ENCODE measurements at regions not wholly inside any gene's neighbourhood (a gene's known extent, or its start where the extent isn't known, plus 50 kb on each side); places are given as distances from the start of the nearest gene placed in this dataset.
"Not testable (repeated sequence)": the region's sequence is repeated elsewhere in the genome, so short reads cannot be mapped to it uniquely, and the experiment has no call there.

GRCh38 chrX:130529531-130529930 is 127.7 kb downstream of the RBMX2 start:
- H3K36me3 ChIP-seq (replicated peaks; ENCODE audit: control insufficient read depth, insufficient read depth, low read length), result no peaks in the 10 kb centered on the region
- no peak overlapping the region for H3K4me3 ChIP-seq (ENCODE audit: insufficient read depth, low read depth, low read length)
- no peaks in the 10 kb centered on the region; the same call in 1 of the 2 replicates for H3K27me3 ChIP-seq (ENCODE audit: control insufficient read depth, insufficient read depth, low read length)
- DNase-seq, result peak; percentile 33

- Histone ChIP-seq H3K36me3 (replicated peaks; ENCODE audit: control insufficient read depth, insufficient read depth, low read length) (no peaks in the 10 kb centered on the region), H3K27me3 (ENCODE audit: control insufficient read depth, insufficient read depth, low read length) (no peaks in the 10 kb centered on the region; the same call in 1 of the 2 replicates), H3K4me3 (ENCODE audit: insufficient read depth, low read depth, low read length) (no peak overlapping the region)
- DNase-seq, result no peak
Observed at GRCh38 chrX:130531066-130531465, 129.3 kb downstream of the RBMX2 start.

- Histone ChIP-seq H3K36me3 (replicated peaks; ENCODE audit: control insufficient read depth, insufficient read depth, low read length) (no peaks in the 10 kb centered on the region), H3K4me3 (ENCODE audit: insufficient read depth, low read depth, low read length) (no peak overlapping the region), H3K27me3 (ENCODE audit: control insufficient read depth, insufficient read depth, low read length) (no peaks in the 10 kb centered on the region)
- DNase-seq, result peak; percentile 42
Observed at GRCh38 chrX:130539721-130540321, 138.0 kb downstream of the RBMX2 start.

GRCh38 chrX:130543603-130544325 is 142.0 kb downstream of the RBMX2 start:
- Histone ChIP-seq H3K27me3 (ENCODE audit: control insufficient read depth, insufficient read depth, low read length) (no peaks in the 10 kb centered on the region), H3K4me3 (ENCODE audit: insufficient read depth, low read depth, low read length) (no peak overlapping the region), H3K36me3 (replicated peaks; ENCODE audit: control insufficient read depth, insufficient read depth, low read length) (no peaks in the 10 kb centered on the region)
- no peak for DNase-seq

DNA sequence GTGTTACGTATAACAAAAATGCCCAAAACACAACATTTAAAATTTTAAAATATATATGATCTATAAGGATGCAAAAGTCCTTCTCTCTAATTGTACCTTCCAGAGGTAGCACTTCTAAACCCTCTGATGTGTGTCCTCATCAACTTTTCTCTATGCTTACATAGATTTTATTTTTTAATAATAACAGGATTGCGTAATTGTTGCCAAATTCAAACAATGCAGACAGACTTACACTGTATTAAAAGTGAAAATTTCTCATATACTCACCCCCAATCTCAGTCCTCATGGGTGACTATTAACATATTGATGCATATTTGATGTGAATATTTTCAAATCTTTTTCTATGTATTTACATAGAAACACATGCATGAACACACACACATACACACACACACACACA is 144.0 kb downstream of the RBMX2 start:
- no peaks in the 10 kb centered on the region for H3K27me3 ChIP-seq (ENCODE audit: control insufficient read depth, insufficient read depth, low read length)
- no peak overlapping the region for H3K4me3 ChIP-seq (ENCODE audit: insufficient read depth, low read depth, low read length)
- DNase-seq, result no peak
- no peaks in the 10 kb centered on the region for H3K36me3 ChIP-seq (replicated peaks; ENCODE audit: control insufficient read depth, insufficient read depth, low read length)

DNA sequence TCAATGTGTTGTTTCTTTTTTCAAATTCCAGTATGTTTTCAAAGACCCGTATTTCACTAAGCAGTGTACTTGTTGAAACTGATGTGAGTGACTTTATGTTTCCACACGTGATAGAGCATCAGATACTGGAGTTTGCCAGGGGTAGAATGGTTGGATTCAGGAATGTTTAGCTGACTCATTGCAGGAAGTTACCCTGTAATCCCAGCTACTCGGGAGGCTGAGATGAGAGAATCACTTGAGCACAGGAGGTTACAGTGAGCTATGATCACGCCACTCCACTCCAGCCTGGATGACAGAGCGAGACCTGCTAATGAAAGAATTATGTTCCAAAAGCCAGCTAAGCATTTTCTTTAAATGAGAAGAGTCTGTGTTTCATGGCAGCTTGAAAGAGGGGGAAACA is 147.6 kb downstream of the RBMX2 start:
- H3K27me3 ChIP-seq (ENCODE audit: control insufficient read depth, insufficient read depth, low read length); H3K36me3 ChIP-seq (replicated peaks; ENCODE audit: control insufficient read depth, insufficient read depth, low read length); DNase-seq; H3K4me3 ChIP-seq (ENCODE audit: insufficient read depth, low read depth, low read length): not testable (repeated sequence)

DNA sequence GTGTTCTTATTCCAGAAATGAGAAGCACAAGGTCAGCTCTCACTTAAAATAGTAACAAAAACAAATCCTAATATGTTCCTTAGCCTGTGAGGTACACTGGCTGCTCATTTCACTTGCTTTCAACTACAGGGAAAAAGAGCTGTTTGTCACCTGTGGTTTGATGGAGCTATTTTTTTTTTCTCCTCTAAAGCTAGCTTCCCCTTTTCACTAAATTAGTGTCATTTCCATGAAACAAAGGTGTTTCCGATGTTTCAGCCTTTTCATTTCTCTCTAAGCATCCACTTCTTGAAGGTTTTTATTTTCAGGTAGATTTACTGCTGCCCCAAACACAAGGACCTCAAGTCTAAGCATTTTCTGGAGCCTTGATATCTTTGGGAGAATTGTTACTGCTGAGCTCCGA is 148.6 kb downstream of the RBMX2 start:
- H3K36me3 ChIP-seq (replicated peaks; ENCODE audit: control insufficient read depth, insufficient read depth, low read length), result no peaks in the 10 kb centered on the region
- no peak overlapping the region for H3K4me3 ChIP-seq (ENCODE audit: insufficient read depth, low read depth, low read length)
- H3K27me3 ChIP-seq (ENCODE audit: control insufficient read depth, insufficient read depth, low read length), result no peaks in the 10 kb centered on the region
- no peak for DNase-seq

GRCh38 chrX:130552444-130553073 is 150.8 kb downstream of the RBMX2 start:
- Histone ChIP-seq H3K4me3 (ENCODE audit: insufficient read depth, low read depth, low read length) (no peak overlapping the region), H3K27me3 (ENCODE audit: control insufficient read depth, insufficient read depth, low read length) (no peaks in the 10 kb centered on the region), H3K36me3 (replicated peaks; ENCODE audit: control insufficient read depth, insufficient read depth, low read length) (no peaks in the 10 kb centered on the region)
- no peak for DNase-seq

- Histone ChIP-seq H3K4me3 (ENCODE audit: insufficient read depth, low read depth, low read length) (no peak overlapping the region), H3K27me3 (ENCODE audit: control insufficient read depth, insufficient read depth, low read length) (no peaks in the 10 kb centered on the region), H3K36me3 (replicated peaks; ENCODE audit: control insufficient read depth, insufficient read depth, low read length) (no peaks in the 10 kb centered on the region)
- DNase-seq, result no peak
Observed at GRCh38 chrX:130555341-130555740, 153.6 kb downstream of the RBMX2 start.

- no peak for DNase-seq
- Histone ChIP-seq H3K36me3 (replicated peaks; ENCODE audit: control insufficient read depth, insufficient read depth, low read length) (no peaks in the 10 kb centered on the region), H3K4me3 (ENCODE audit: insufficient read depth, low read depth, low read length) (no peak overlapping the region), H3K27me3 (ENCODE audit: control insufficient read depth, insufficient read depth, low read length) (no peaks in the 10 kb centered on the region)
Observed at GRCh38 chrX:130555757-130556156, 154.0 kb downstream of the RBMX2 start.

- Histone ChIP-seq H3K4me3 (ENCODE audit: insufficient read depth, low read depth, low read length) (no peak overlapping the region), H3K27me3 (ENCODE audit: control insufficient read depth, insufficient read depth, low read length) (no peaks in the 10 kb centered on the region), H3K36me3 (replicated peaks; ENCODE audit: control insufficient read depth, insufficient read depth, low read length) (no peaks in the 10 kb centered on the region)
- DNase-seq, result no peak
Observed at GRCh38 chrX:130556951-130557350, 155.2 kb downstream of the RBMX2 start.

- no peak overlapping the region for H3K4me3 ChIP-seq (ENCODE audit: insufficient read depth, low read depth, low read length)
- no peaks in the 10 kb centered on the region for H3K36me3 ChIP-seq (replicated peaks; ENCODE audit: control insufficient read depth, insufficient read depth, low read length)
- DNase-seq, result no peak
- no peaks in the 10 kb centered on the region for H3K27me3 ChIP-seq (ENCODE audit: control insufficient read depth, insufficient read depth, low read length)
Observed at GRCh38 chrX:130560544-130560943, 158.8 kb downstream of the RBMX2 start.

- H3K4me3 ChIP-seq (ENCODE audit: insufficient read depth, low read depth, low read length), result no peak overlapping the region
- H3K27me3 ChIP-seq (ENCODE audit: control insufficient read depth, insufficient read depth, low read length), result no peaks in the 10 kb centered on the region
- H3K36me3 ChIP-seq (replicated peaks; ENCODE audit: control insufficient read depth, insufficient read depth, low read length), result no peaks in the 10 kb centered on the region; the same call in 1 of the 2 replicates
- DNase-seq, result no peak
Observed at GRCh38 chrX:130561930-130562329, 160.1 kb downstream of the RBMX2 start.

DNA sequence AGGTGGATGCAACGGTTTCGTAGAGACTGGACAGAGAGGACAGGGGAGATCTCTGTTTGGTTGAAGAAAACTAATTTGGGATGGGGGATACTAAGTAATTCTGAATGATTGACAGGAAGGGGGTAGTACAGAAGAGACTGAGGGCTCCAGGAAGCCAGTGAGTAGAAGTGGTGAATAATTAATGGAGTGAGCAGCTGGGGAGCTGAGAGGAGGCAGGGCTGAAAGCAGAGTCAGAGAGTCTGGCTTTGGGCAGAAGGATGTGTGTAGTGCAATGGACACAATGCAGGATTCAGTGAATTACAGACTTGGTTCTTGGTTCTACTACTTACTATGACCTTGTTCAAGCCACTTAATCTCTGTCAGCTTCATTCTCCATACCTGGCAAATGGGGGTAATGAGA is 161.7 kb downstream of the RBMX2 start:
- H3K4me3 ChIP-seq (ENCODE audit: insufficient read depth, low read depth, low read length), result no peak overlapping the region
- no peak for DNase-seq
- H3K36me3 ChIP-seq (replicated peaks; ENCODE audit: control insufficient read depth, insufficient read depth, low read length), result no peaks in the 10 kb centered on the region; the same call in 1 of the 2 replicates
- H3K27me3 ChIP-seq (ENCODE audit: control insufficient read depth, insufficient read depth, low read length), result no peaks in the 10 kb centered on the region

DNA sequence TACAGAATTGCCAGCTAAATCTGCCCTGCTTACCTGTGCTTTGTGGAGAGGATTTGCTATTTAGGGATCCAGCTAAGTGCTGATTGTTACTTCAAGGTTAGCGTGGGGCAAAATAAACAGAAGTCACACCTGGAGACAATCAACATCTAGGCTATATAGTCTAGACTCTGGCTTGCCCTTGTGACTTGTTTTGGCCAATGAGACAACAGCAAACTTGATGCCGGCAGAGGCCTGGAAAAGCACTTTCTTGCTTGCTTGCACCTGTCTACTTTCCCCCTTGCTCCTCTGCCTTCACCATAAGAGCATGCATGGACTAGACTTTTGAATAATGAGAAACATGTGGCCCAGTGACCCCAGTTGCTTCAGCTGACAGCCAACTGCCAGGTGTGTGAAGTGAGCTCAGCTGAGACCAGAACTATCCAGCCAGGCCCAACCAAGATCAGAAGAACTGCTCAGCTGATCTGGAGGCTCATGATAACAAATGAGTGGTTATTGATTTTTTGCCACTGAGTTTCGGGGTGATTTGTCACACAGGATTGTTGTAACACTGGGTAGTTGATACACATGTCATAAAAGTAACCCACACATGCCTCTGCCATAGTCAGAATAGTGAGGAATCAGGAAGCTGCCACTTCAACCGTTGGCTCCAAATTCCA is 164.4 kb downstream of the RBMX2 start:
- no peaks in the 10 kb centered on the region for H3K27me3 ChIP-seq (ENCODE audit: control insufficient read depth, insufficient read depth, low read length)
- H3K4me3 ChIP-seq (ENCODE audit: insufficient read depth, low read depth, low read length), result no peak overlapping the region
- no peaks in the 10 kb centered on the region; the same call in 1 of the 2 replicates for H3K36me3 ChIP-seq (replicated peaks; ENCODE audit: control insufficient read depth, insufficient read depth, low read length)
- DNase-seq, result no peak

Data from H7 (cell line).